NOMO-1 treated with DMSO at 0.1 percent for 48 hours (cell line): ENCODE measurements at regions not wholly inside any gene's neighbourhood (a gene's known extent, or its start where the extent isn't known, plus 50 kb on each side); places are given as distances from the start of the nearest gene placed in this dataset.

ENCODE experiments used
- DNase-seq: peaks from one replicate; lab custom pipeline; 2025; ENCODE audit not compliant: unreplicated experiment; lab: John Stamatoyannopoulos, UW

GRCh38 chr5:172569861-172570558, 71.1 kb upstream of the NEURL1B start:
- no peak for DNase-seq

GRCh38 chr5:172568308-172568910, 72.7 kb upstream of the NEURL1B start:
- DNase-seq, result no peak

GRCh38 chr5:172567843-172568242, 73.2 kb upstream of the NEURL1B start:
- DNase-seq, result no peak

- DNase-seq, result no peak
Measured at GRCh38 chr5:172567294-172567693, 73.8 kb upstream of the NEURL1B start.

GRCh38 chr5:172565931-172566665, 75.0 kb upstream of the NEURL1B start:
- DNase-seq, result no peak

- DNase-seq, result no peak
Measured at GRCh38 chr5:172565455-172565854, 75.6 kb upstream of the NEURL1B start.

GRCh38 chr5:172564883-172565282, 76.2 kb upstream of the NEURL1B start:
- no peak for DNase-seq

GRCh38 chr5:172564188-172564587, 76.9 kb upstream of the NEURL1B start:
- no peak for DNase-seq

- DNase-seq, result no peak
Measured at GRCh38 chr5:172562443-172562842, 78.6 kb upstream of the NEURL1B start.

- no peak for DNase-seq
Measured at GRCh38 chr5:172561151-172561550, 79.9 kb upstream of the NEURL1B start.

- DNase-seq, result no peak
Measured at GRCh38 chr5:172559004-172559932, 81.8 kb upstream of the NEURL1B start.

GRCh38 chr5:172558076-172558976, 82.7 kb upstream of the NEURL1B start:
- DNase-seq, result no peak

GRCh38 chr5:172556971-172557461, 84.0 kb upstream of the NEURL1B start:
- no peak for DNase-seq

- no peak for DNase-seq
Measured at GRCh38 chr5:172556262-172556661, 84.8 kb upstream of the NEURL1B start.

- DNase-seq, result no peak
Measured at GRCh38 chr5:172554562-172554961, 86.5 kb upstream of the NEURL1B start.

GRCh38 chr5:172553903-172554302, 87.2 kb upstream of the NEURL1B start:
- no peak for DNase-seq

- DNase-seq, result no peak
Measured at GRCh38 chr5:172553167-172553566, 87.9 kb upstream of the NEURL1B start.

GRCh38 chr5:172550996-172551395, 90.1 kb upstream of the NEURL1B start:
- no peak for DNase-seq

GRCh38 chr5:172550096-172550765, 90.8 kb upstream of the NEURL1B start:
- no peak for DNase-seq
